HCT116 (cell line): ENCODE measurements at regions not wholly inside any gene's neighbourhood (a gene's known extent, or its start where the extent isn't known, plus 50 kb on each side); places are given as distances from the start of the nearest gene placed in this dataset.

ENCODE experiments used
- ATAC-seq: fragments of 200-7000 bp; cut with Tn5 transposase; 2 replicates; pipeline ENCODE4 v1.9.1; 2020; ENCODE audit warnings: mild to moderate bottlenecking, moderate library complexity
- BruUV-seq: library from RNA; stranded (reverse); fragments of 400-500 nt; replicated peaks from 2 replicates; lab custom pipeline; 2021; lab: Mats Ljungman, UMichigan
- CTCF ChIA-PET: fragments of 300-600 bp; sonication (Branson Sonifier 250); formaldehyde crosslinking; loops from one replicate; lab custom pipeline; 2021; ENCODE audit warnings: antibody characterized with exemption; lab: Charles Lee
- POLR2A ChIA-PET: fragments of 300-600, 350-600 bp; sonication (Branson Sonifier 250); formaldehyde crosslinking; loops from one replicate; lab custom pipeline; 2021; ENCODE audit warnings: antibody characterized with exemption; lab: Charles Lee
- RAD21 ChIA-PET, 2 experiments: fragments of 300-600 bp; sonication (Branson Sonifier 250); formaldehyde crosslinking; loops; one replicate each; lab custom pipeline; 2023; ENCODE audit warnings: low total read pairs in 2 of 2; ENCODE audit not compliant: uncharacterized antibody in 2 of 2, unreplicated experiment in 2 of 2, low non-redundant PET in 1 of 2; lab: Charles Lee
- DNase-seq: peaks from one replicate; pipeline ENCODE4 v3.0.0-alpha.2; 2010; ENCODE audit warnings: low read depth, low spot score
- H2AFZ ChIP-seq: fragments of 200-600 bp; shearing (Covaris generic), sonication (generic); 2 replicates; pipeline ENCODE4 v1.6.1; 2017; ENCODE audit warnings: low read depth, mixed run types, mixed read lengths, antibody characterized with exemption, low read length; ENCODE audit not compliant: poor library complexity, severe bottlenecking
- H3K27ac ChIP-seq: 2 replicates; pipeline ENCODE4 v1.5.1; 2012; ENCODE audit warnings: low read depth, low read length
- H3K27me3 ChIP-seq: fragments of 200-600 bp; sonication (generic); 2 replicates; pipeline ENCODE4 v1.6.1; 2016; ENCODE audit warnings: mixed run types, low read length, mixed read lengths; ENCODE audit not compliant: insufficient read depth
- H3K36me3 ChIP-seq, 2 experiments: fragments of 200-500 bp in 1 of 2; fragments of 200-600 bp in 1 of 2; sonication (Bioruptor generic) in 1 of 2; sonication (generic) in 1 of 2; 2 replicates each; pipeline versions ENCODE4 v1.5.1 to v1.6.1; 2014 to 2016; ENCODE audit warnings: low read length in 2 of 2, inconsistent platforms in 1 of 2, mixed read lengths in 1 of 2, mixed run types in 1 of 2; ENCODE audit not compliant: insufficient read depth in 2 of 2, control insufficient read depth in 1 of 2
- H3K4me1 ChIP-seq, 2 experiments: fragments of 200-600 bp in 1 of 2; sonication (generic) in 1 of 2; 2 replicates each; pipeline versions ENCODE4 v1.5.1 to v1.6.1; 2012 to 2017; ENCODE audit warnings: low read length in 2 of 2, inconsistent platforms in 1 of 2, mild to moderate bottlenecking in 1 of 2, mixed read lengths in 1 of 2, mixed run types in 1 of 2, moderate library complexity in 1 of 2; ENCODE audit not compliant: insufficient read depth in 2 of 2, control insufficient read depth in 1 of 2
- H3K4me2 ChIP-seq: fragments of 200-600 bp; sonication (generic); 2 replicates; pipeline ENCODE4 v1.6.1; 2017; ENCODE audit warnings: mixed run types, low read length, mixed read lengths
- H3K4me3 ChIP-seq, 2 experiments: fragments of 200-600 bp in 1 of 2; sonication (generic) in 1 of 2; replicated peaks in 1 of 2; 2 replicates each; pipeline ENCODE4 v1.5.1; 2011 to 2016; ENCODE audit warnings: low read length in 2 of 2, control low read depth in 1 of 2, low read depth in 1 of 2, mild to moderate bottlenecking in 1 of 2, mixed read lengths in 1 of 2, mixed run types in 1 of 2
- H3K79me2 ChIP-seq: fragments of 200-600 bp; sonication (generic); 2 replicates; pipeline ENCODE4 v1.6.1; 2017; ENCODE audit warnings: mild to moderate bottlenecking, mixed run types, low read length, moderate library complexity, mixed read lengths; ENCODE audit not compliant: insufficient read depth
- H3K9ac ChIP-seq: fragments of 200-600 bp; sonication (generic); 2 replicates; pipeline ENCODE4 v1.6.1; 2016; ENCODE audit warnings: low read length, mixed read lengths
- H3K9me2 ChIP-seq: fragments of 200-600 bp; sonication (generic), shearing (Covaris generic); 2 replicates; pipeline ENCODE4 v1.6.1; 2017; ENCODE audit warnings: mixed run types, mild to moderate bottlenecking, moderate library complexity; ENCODE audit not compliant: insufficient read depth
- H3K9me3 ChIP-seq, 2 experiments: fragments of 200-500 bp in 1 of 2; fragments of 200-600 bp in 1 of 2; sonication (Bioruptor generic) in 1 of 2; sonication (generic) in 1 of 2; 2 replicates each; pipeline ENCODE4 v1.6.1; 2014 to 2017; ENCODE audit warnings: low read length in 2 of 2, mixed read lengths in 2 of 2, inconsistent platforms in 1 of 2, low read depth in 1 of 2, mild to moderate bottlenecking in 1 of 2, mixed run types in 1 of 2, moderate library complexity in 1 of 2; ENCODE audit not compliant: control insufficient read depth in 1 of 2, insufficient read depth in 1 of 2
- H4K20me1 ChIP-seq: fragments of 200-600 bp; sonication (generic), shearing (Covaris generic); 2 replicates; pipeline ENCODE4 v1.6.1; 2017; ENCODE audit warnings: mixed run types, mild to moderate bottlenecking, moderate library complexity; ENCODE audit not compliant: insufficient read depth
- EZH2phosphoT487 ChIP-seq: fragments of 200-600 bp; IDR thresholded peaks from 2 replicates; pipeline ENCODE4 v1.6.1; 2018; ENCODE audit warnings: antibody characterized with exemption, borderline replicate concordance
- POLR2A ChIP-seq: IDR thresholded peaks from 2 replicates; pipeline ENCODE4 v1.7.0; 2011; ENCODE audit warnings: borderline replicate concordance; ENCODE audit not compliant: insufficient read depth, insufficient read length; ENCODE audit errors: extremely low read depth
- RAD21 ChIP-seq: IDR thresholded peaks from 2 replicates; pipeline ENCODE4 v1.6.1; 2012; ENCODE audit warnings: low read depth, mild to moderate bottlenecking
- SIN3A ChIP-seq: IDR thresholded peaks from 2 replicates; pipeline ENCODE4 v1.6.1; 2012; ENCODE audit warnings: low read depth
- TCF7L2 ChIP-seq: IDR thresholded peaks from 2 replicates; pipeline ENCODE4 v1.7.0; 2011; ENCODE audit warnings: borderline replicate concordance, inconsistent platforms; ENCODE audit not compliant: insufficient read depth, insufficient read length; ENCODE audit errors: extremely low read depth
- YY1 ChIP-seq: IDR thresholded peaks from 2 replicates; pipeline ENCODE4 v1.6.1; 2011; ENCODE audit warnings: low read length, low read depth, moderate library complexity, mild to moderate bottlenecking; ENCODE audit not compliant: insufficient replicate concordance; ENCODE audit errors: extremely low read depth
- intact Hi-C: fragments of 100-400 bp; cut with micrococcal nuclease; formaldehyde crosslinking; loops from 2 replicates; pipeline ENCODE4 v1.10.0; 2022
- TF ChIP-seq, protein P1 (sequence below): IDR thresholded peaks from 2 replicates; pipeline ENCODE4 v1.6.1; 2011; ENCODE audit warnings: mild to moderate bottlenecking, low read length, moderate library complexity; ENCODE audit not compliant: insufficient replicate concordance; ENCODE audit errors: extremely low read depth
- TF ChIP-seq, protein P2 (sequence below): IDR thresholded peaks from 2 replicates; pipeline ENCODE4 v1.6.1; 2012

DNA sequence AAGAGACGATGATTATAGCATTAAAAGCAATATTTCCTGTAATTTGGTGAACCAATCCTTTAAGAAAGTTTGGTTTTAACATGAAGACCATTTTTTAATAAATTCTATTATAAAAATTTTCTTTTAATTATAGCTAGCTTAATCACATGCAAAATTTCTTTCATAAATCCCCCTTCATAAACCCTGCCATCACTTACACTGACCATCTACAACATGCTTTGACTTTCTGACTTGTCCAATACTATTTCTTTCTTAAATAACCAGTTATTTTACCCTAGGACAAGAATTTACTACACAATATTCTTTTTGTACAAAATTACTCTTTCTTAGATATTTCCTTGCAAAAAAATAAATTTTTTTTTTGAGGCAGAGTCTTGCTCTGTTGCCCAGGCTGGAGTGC is 1334.8 kb downstream of the CDH11 start:
- H3K4me2 ChIP-seq = no peak overlapping the region
- BruUV-seq = no TSS peak
- H3K4me3 ChIP-seq = no peak overlapping the region
- peaks cover 6 to 24% of the 10 kb centered on the region in 2 experiments; a peak in 2 of 4 replicates for H3K9me3 ChIP-seq
- ChIA-PET POLR2A (no interaction called here), CTCF (no interaction called here), RAD21 (no interaction called here)
- H3K9ac ChIP-seq = no peak overlapping the region
- no peaks in the 10 kb centered on the region for H3K9me2 ChIP-seq
- no peaks in the 10 kb centered on the region for H3K36me3 ChIP-seq
- no peaks in the 10 kb centered on the region for H4K20me1 ChIP-seq
- H3K27ac ChIP-seq = no peak overlapping the region
- no peaks in the 10 kb centered on the region for H3K79me2 ChIP-seq
- H3K27me3 ChIP-seq = no peaks in the 10 kb centered on the region
- H2AFZ ChIP-seq = no peak overlapping the region
- no peak for TF ChIP-seq YY1
- no peak for TF ChIP-seq POLR2A
- intact Hi-C loops = no loop called here
- H3K4me1 ChIP-seq = no peaks in the 10 kb centered on the region
- ATAC-seq = no peak
- DNase-seq = no peak

DNA sequence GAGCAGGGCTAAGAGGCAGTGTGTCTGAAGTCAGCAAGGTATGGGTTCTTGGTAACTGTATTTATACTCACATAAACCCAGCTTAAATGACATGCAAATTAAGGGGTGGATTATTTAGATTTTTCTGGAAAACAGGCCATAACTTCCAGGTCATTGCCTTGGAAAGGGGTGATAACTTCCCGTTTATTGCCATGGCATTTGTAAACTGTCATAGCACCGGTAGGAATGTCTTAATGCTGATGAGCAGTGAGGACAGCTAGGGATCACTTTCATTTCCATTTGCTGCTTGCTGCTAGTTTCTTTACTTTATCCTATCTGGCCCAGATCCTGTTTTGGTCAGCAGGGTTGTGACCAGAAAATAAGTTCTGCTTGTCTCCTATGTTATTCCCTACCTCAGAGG is 1336.7 kb downstream of the CDH11 start:
- no peaks in the 10 kb centered on the region for H4K20me1 ChIP-seq
- H3K9me2 ChIP-seq = no peaks in the 10 kb centered on the region
- H3K27ac ChIP-seq = no peak overlapping the region
- no TSS peak for BruUV-seq
- POLR2A ChIA-PET = no interaction called here
- RAD21 ChIA-PET = no interaction called here
- H3K9ac ChIP-seq = no peak overlapping the region
- ATAC-seq = no peak
- H3K4me1 ChIP-seq = no peaks in the 10 kb centered on the region
- H3K4me3 ChIP-seq = no peak overlapping the region
- H2AFZ ChIP-seq = no peak overlapping the region
- H3K36me3 ChIP-seq = no peaks in the 10 kb centered on the region
- no peaks in the 10 kb centered on the region for H3K27me3 ChIP-seq
- intact Hi-C loops = no loop called here
- DNase-seq = no peak
- H3K79me2 ChIP-seq = no peaks in the 10 kb centered on the region
- CTCF ChIA-PET = no interaction called here
- peaks cover 6 to 27% of the 10 kb centered on the region in 2 experiments; a peak in 2 of 4 replicates for H3K9me3 ChIP-seq
- TF ChIP-seq EZH2phosphoT487 (no peak), RAD21 (no peak), TCF7L2 (no peak), SIN3A (no peak)
- TF ChIP-seq, protein P1, sequence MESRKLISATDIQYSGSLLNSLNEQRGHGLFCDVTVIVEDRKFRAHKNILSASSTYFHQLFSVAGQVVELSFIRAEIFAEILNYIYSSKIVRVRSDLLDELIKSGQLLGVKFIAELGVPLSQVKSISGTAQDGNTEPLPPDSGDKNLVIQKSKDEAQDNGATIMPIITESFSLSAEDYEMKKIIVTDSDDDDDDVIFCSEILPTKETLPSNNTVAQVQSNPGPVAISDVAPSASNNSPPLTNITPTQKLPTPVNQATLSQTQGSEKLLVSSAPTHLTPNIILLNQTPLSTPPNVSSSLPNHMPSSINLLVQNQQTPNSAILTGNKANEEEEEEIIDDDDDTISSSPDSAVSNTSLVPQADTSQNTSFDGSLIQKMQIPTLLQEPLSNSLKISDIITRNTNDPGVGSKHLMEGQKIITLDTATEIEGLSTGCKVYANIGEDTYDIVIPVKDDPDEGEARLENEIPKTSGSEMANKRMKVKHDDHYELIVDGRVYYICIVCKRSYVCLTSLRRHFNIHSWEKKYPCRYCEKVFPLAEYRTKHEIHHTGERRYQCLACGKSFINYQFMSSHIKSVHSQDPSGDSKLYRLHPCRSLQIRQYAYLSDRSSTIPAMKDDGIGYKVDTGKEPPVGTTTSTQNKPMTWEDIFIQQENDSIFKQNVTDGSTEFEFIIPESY = no peak
- TF ChIP-seq, protein P2, sequence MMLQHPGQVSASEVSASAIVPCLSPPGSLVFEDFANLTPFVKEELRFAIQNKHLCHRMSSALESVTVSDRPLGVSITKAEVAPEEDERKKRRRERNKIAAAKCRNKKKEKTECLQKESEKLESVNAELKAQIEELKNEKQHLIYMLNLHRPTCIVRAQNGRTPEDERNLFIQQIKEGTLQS = no peak
- TF ChIP-seq, all 23 proteins: peak for 0
- H3K4me2 ChIP-seq = no peak overlapping the region
